ENCODE measurements at regions not wholly inside any gene's neighbourhood (a gene's known extent, or its start where the extent isn't known, plus 50 kb on each side); places are given as distances from the start of the nearest gene placed in this dataset.

DNA sequence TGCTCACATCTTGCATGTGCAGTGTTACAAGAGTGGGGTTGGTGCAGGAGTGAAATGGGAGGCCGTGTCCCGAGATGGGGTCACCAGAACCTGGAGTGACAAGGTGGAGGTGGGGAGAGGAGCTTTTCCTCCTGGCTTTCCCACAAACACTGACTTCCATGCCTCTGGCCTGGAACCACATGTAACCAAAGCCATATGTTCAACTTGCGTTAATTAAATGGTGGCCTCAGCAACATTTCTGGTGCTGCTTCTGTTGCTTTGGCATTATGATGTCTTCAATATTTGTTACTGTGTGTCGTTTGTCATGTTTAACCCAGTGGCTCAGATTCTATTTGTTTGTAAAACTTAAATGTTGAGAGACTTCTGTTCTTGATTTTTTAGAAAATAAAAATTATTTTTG, 110.2 kb downstream of the VCPKMT start:
- peak; percentile 59 for DNase-seq (ENCODE audit: low read depth, low spot score)
- TF ChIP-seq EZH2 (IDR thresholded peaks at IDR 0.05) (no peak), POLR2AphosphoS5 (IDR thresholded peaks at IDR 0.05; ENCODE audit: borderline replicate concordance, low read depth, low read length) (peak; percentile 54; the same call in 1 of the 2 replicates), FOXP2 (optimal IDR thresholded peaks at IDR 0.05; ENCODE audit: control extremely low read depth, extremely low read length, insufficient read depth) (no peak)
- Histone ChIP-seq H3K9me3 (ENCODE audit: low read depth, low read length) (no peaks in the 10 kb centered on the region), H3K27ac (peak overlapping the region; percentile 76), H3K4me3 (peak overlapping the region; percentile 22; the same call in 1 of the 2 replicates), H3K36me3 (ENCODE audit: insufficient read depth, low read length) (no peaks in the 10 kb centered on the region), H3K9ac (ENCODE audit: insufficient read length) (no peak overlapping the region)

DNA sequence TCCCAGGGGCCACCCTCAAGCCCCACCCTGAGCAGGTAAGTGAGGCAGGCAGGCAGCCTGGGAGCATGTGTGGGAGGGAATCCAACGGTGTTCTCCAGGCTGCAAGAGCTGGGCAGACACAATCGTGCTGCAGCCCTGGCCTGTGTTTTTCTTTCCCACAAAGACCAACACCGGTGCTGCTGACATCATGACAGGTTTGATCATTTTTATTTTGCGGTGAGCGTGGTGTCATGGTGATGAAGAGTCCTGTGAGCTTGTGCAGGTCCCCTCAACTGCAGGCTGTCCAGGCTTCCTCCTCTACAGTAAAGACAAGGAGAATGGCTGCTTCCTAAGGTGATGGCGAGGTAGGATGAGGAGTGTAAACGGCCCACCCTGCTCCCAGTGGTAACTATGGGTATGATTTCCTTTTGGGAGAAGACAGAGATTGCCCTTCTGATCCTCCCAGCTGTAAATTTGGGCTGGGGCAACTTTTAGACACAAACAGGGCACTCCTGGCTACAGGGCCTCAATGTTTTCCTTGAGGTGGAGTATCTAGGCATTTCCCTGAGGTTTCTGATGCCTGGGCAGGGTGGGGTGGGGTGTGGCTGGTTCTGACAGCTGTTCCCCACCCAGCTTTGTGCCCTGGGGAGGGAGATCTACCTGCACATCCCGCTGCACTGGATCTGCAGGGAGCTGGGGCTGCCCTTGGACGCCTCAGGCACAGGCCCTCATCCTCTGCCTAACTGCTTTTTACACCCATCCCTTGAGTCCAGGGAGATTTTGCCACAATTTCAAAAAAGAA, 109.1 kb downstream of the VCPKMT start:
- no peak for DNase-seq (ENCODE audit: low read depth, low spot score)
- H3K4me3 ChIP-seq: no peak overlapping the region
- H3K27ac ChIP-seq: no peak overlapping the region
- no peaks in the 10 kb centered on the region for H3K9me3 ChIP-seq (ENCODE audit: low read depth, low read length)
- H3K36me3 ChIP-seq (ENCODE audit: insufficient read depth, low read length): no peaks in the 10 kb centered on the region
- TF ChIP-seq EZH2 (IDR thresholded peaks at IDR 0.05) (no peak), POLR2AphosphoS5 (IDR thresholded peaks at IDR 0.05; ENCODE audit: borderline replicate concordance, low read depth, low read length) (no peak), FOXP2 (optimal IDR thresholded peaks at IDR 0.05; ENCODE audit: control extremely low read depth, extremely low read length, insufficient read depth) (no peak)
- H3K9ac ChIP-seq (ENCODE audit: insufficient read length): no peak overlapping the region

DNA sequence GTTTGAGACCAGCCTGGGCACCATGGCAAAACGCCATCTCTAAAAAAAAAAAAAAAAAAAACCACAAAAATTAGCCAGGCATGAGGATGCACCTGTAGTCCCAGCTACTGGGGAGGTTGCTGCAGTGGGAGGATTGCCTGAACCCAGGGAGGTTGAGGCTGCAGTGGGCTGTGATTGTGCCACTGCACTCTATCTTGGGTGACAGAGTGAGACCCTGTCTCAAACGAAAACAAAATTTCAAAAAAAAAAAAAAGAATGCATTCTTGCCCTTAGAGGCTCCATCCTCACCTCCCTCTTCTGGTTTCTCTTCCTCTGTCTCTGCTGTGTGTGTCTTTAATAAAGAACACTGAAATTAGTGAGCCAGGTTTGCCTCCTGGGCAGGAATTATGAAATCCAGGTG, 107.8 kb downstream of the VCPKMT start:
- Histone ChIP-seq H3K27ac (no peak overlapping the region), H3K9ac (ENCODE audit: insufficient read length) (no peak overlapping the region), H3K36me3 (ENCODE audit: insufficient read depth, low read length) (no peaks in the 10 kb centered on the region), H3K4me3 (no peak overlapping the region), H3K9me3 (ENCODE audit: low read depth, low read length) (no peaks in the 10 kb centered on the region)
- no peak for DNase-seq (ENCODE audit: low read depth, low spot score)
- no peak for TF ChIP-seq POLR2AphosphoS5 (IDR thresholded peaks at IDR 0.05; ENCODE audit: borderline replicate concordance, low read depth, low read length)
- TF ChIP-seq EZH2 (IDR thresholded peaks at IDR 0.05): no peak
- TF ChIP-seq FOXP2 (optimal IDR thresholded peaks at IDR 0.05; ENCODE audit: control extremely low read depth, extremely low read length, insufficient read depth): no peak

DNA sequence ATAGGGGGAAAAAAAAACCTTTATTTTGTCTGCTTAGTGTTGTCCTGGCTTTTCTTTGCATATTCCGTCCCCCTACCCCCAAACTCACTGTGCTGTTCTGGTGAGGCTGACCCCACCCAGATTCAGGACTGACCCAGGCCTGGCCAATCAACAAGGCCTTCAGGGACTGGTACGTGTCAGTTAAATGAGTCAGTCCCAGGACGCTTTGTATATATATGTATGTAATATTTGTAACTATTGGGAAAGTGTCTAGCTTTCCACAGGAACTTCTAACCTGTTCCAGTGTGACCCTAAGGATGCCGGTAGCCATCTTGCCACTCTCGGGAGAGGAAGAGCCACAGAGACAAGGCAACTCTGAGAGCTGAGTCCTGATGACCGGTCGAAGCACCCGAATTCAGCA, 107.4 kb downstream of the VCPKMT start:
- H3K9ac ChIP-seq (ENCODE audit: insufficient read length): no peak overlapping the region
- no peak for TF ChIP-seq POLR2AphosphoS5 (IDR thresholded peaks at IDR 0.05; ENCODE audit: borderline replicate concordance, low read depth, low read length)
- no peak for TF ChIP-seq EZH2 (IDR thresholded peaks at IDR 0.05)
- no peak for TF ChIP-seq FOXP2 (optimal IDR thresholded peaks at IDR 0.05; ENCODE audit: control extremely low read depth, extremely low read length, insufficient read depth)

DNA sequence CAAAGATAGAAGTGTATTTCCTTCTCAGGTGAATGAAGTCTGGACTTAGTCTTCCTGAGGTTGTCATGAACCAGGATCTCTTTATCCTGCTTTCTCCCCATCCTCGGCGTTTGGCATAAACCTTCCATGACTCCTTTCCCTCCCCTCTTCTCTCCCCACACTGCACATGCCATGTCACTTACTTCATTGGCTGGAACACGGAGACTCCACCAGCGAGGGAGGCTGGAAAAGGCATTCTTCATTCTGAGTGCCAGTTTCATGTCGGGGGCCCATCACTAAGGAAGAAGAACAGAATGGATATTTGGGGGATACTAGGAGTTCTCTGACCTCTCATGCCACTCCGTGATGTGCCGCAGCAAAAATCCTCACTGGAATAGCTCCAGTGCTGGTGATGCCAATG, 105.6 kb downstream of the VCPKMT start:
- Histone ChIP-seq H3K36me3 (ENCODE audit: insufficient read depth, low read length) (no peaks in the 10 kb centered on the region), H3K9me3 (ENCODE audit: low read depth, low read length) (no peaks in the 10 kb centered on the region), H3K4me3 (no peak overlapping the region), H3K27ac (no peak overlapping the region), H3K9ac (ENCODE audit: insufficient read length) (no peak overlapping the region)
- TF ChIP-seq FOXP2 (optimal IDR thresholded peaks at IDR 0.05; ENCODE audit: control extremely low read depth, extremely low read length, insufficient read depth): no peak
- TF ChIP-seq EZH2 (IDR thresholded peaks at IDR 0.05): no peak
- TF ChIP-seq POLR2AphosphoS5 (IDR thresholded peaks at IDR 0.05; ENCODE audit: borderline replicate concordance, low read depth, low read length): no peak
- DNase-seq (ENCODE audit: low read depth, low spot score): no peak

More for the DNA sequence above, 107.4 kb downstream of the VCPKMT start:
- H3K27ac ChIP-seq: no peak overlapping the region
- DNase-seq (ENCODE audit: low read depth, low spot score): no peak
- no peak overlapping the region for H3K4me3 ChIP-seq
- H3K36me3 ChIP-seq (ENCODE audit: insufficient read depth, low read length): no peaks in the 10 kb centered on the region
- no peaks in the 10 kb centered on the region for H3K9me3 ChIP-seq (ENCODE audit: low read depth, low read length)

DNA sequence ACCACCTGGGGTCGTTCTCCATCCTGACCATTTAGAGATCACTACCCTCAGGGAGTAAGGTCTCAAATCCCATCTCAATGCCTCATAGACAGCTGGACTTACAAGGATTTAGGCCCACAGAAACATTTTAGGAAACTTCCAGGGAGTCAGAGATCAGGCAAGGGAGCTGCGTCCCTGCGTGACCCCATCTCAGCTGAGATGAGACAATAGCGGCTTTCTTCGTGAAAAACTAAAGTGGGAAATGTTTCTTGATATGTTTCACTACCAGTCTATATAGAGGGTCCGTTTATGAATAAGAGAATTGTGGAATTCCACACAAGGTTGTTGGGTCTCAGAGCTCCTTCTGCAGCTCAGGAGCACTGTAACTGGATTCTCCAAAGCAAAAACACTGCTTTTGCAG, 105.1 kb downstream of the VCPKMT start:
- Histone ChIP-seq H3K9ac (ENCODE audit: insufficient read length) (no peak overlapping the region), H3K27ac (no peak overlapping the region), H3K9me3 (ENCODE audit: low read depth, low read length) (no peaks in the 10 kb centered on the region), H3K4me3 (no peak overlapping the region), H3K36me3 (ENCODE audit: insufficient read depth, low read length) (no peaks in the 10 kb centered on the region)
- TF ChIP-seq POLR2AphosphoS5 (IDR thresholded peaks at IDR 0.05; ENCODE audit: borderline replicate concordance, low read depth, low read length): no peak
- no peak for TF ChIP-seq EZH2 (IDR thresholded peaks at IDR 0.05)
- TF ChIP-seq FOXP2 (optimal IDR thresholded peaks at IDR 0.05; ENCODE audit: control extremely low read depth, extremely low read length, insufficient read depth): no peak
- DNase-seq (ENCODE audit: low read depth, low spot score): no peak

DNA sequence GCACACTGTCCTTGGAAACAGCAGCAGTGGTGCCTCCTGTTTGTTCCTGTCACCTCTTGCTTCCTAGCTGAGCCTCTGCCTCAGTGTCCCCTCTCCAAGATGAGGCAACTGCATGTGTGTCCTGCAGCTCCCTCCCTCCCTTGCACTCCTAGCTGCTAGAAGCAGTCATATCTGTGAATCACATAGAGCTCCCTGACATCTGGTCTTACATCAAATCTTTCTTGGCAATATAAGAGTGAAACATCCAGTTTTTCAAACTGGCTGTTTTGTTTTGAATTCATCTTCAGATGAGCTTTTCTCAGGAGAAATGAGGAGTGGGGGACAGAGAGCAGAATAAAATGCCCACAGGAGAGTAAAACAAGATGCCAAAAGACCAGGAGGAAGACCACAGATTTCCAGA, 103.7 kb downstream of the VCPKMT start:
- H3K4me3 ChIP-seq: no peak overlapping the region
- H3K27ac ChIP-seq: no peak overlapping the region
- H3K9ac ChIP-seq (ENCODE audit: insufficient read length): no peak overlapping the region
- TF ChIP-seq FOXP2 (optimal IDR thresholded peaks at IDR 0.05; ENCODE audit: control extremely low read depth, extremely low read length, insufficient read depth) (no peak), EZH2 (IDR thresholded peaks at IDR 0.05) (no peak), POLR2AphosphoS5 (IDR thresholded peaks at IDR 0.05; ENCODE audit: borderline replicate concordance, low read depth, low read length) (no peak)
- no peak for DNase-seq (ENCODE audit: low read depth, low spot score)
- no peaks in the 10 kb centered on the region for H3K9me3 ChIP-seq (ENCODE audit: low read depth, low read length)
- H3K36me3 ChIP-seq (ENCODE audit: insufficient read depth, low read length): no peaks in the 10 kb centered on the region

DNA sequence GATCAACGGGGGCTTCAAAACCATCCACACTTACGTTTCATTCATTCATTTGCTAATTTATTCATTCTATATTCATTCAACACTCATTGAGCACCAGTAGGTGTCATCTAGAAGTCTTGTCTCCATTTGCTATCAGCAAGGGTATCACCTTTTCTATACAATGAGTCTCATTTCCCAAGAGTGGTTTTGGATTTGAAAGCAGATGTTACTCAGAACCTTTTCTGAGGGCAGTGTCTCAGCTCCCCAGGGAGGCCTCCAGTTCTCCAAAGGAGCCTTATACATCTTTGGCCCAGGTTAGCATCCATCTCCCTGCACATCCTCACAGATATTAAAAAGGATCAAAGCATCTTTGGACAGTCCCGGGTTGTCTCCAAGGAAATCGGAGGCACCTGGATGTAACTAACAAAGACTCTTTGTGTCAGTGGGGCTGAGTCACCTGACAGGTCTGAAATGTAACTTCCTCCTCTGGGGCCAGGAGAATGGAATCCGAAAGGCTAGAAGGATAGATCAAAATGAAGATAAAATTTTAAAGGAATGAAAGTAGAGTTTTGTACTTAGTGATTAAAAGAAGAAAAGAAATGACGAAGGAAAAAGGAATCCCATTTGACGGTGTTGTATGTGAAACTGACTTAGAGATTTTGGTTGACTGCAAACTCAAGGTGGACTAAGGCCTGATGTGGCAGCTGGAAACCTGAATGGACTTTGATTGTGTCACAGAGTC, 103.0 kb downstream of the VCPKMT start:
- H3K36me3 ChIP-seq (ENCODE audit: insufficient read depth, low read length): no peaks in the 10 kb centered on the region
- no peak overlapping the region for H3K9ac ChIP-seq (ENCODE audit: insufficient read length)
- TF ChIP-seq FOXP2 (optimal IDR thresholded peaks at IDR 0.05; ENCODE audit: control extremely low read depth, extremely low read length, insufficient read depth): no peak
- TF ChIP-seq EZH2 (IDR thresholded peaks at IDR 0.05): no peak
- no peak for TF ChIP-seq POLR2AphosphoS5 (IDR thresholded peaks at IDR 0.05; ENCODE audit: borderline replicate concordance, low read depth, low read length)
- no peak overlapping the region for H3K4me3 ChIP-seq
- H3K9me3 ChIP-seq (ENCODE audit: low read depth, low read length): no peaks in the 10 kb centered on the region
- no peak for DNase-seq (ENCODE audit: low read depth, low spot score)
- H3K27ac ChIP-seq: no peak overlapping the region

Measured in SK-N-MC (cell line).